HG02885 (cell line): ENCODE measurements at regions not wholly inside any gene's neighbourhood (a gene's known extent, or its start where the extent isn't known, plus 50 kb on each side); places are given as distances from the start of the nearest gene placed in this dataset.
A peak's percentile ranks its signal among the peaks of the same experiment; 100 is the strongest.

Experiments
- ATAC-seq: cut with Tn5 transposase; IDR thresholded peaks from one replicate; pipeline ENCODE4 v1.9.1; 2021; ENCODE audit warnings: mild to moderate bottlenecking; ENCODE audit not compliant: unreplicated experiment, poor library complexity

DNA sequence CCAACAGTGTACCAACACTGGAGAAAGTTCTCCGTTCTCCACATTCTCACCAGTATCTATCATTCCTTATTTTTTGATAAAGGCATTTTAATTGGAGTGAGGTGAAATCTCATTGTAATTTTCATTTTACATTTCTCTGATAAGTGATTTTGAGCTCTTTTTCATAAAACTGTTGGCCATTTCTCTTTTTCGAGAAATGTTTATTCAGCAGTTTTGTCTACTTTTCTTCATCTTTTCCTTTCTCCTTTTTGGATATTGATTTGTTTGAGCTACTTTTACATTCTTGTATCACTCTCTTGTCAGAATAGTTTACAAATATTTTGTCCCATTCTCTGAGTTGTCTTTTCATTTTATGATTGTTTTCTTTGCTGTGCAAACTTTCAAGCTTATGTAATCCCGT, 555.2 kb downstream of the COL12A1 start:
- no peak for ATAC-seq

DNA sequence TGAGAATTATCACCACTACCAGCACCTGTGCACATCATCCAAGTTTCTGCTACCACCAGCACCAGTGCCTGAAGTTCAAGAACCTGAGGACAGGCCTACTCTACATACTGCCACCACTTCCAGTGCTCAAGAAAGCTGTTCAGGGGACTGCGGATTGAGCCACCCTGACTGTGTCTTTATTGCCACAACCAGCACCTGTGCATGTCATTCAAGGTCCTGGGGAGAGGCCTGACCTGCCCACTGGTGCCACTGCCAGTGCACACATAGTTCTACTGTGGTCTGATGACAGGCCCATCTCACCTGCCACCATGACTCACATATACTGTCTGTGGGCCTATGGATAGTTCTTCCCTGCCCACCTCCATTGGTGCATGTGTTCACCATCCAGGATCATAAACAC, 559.4 kb downstream of the COL12A1 start:
- ATAC-seq: no peak

DNA sequence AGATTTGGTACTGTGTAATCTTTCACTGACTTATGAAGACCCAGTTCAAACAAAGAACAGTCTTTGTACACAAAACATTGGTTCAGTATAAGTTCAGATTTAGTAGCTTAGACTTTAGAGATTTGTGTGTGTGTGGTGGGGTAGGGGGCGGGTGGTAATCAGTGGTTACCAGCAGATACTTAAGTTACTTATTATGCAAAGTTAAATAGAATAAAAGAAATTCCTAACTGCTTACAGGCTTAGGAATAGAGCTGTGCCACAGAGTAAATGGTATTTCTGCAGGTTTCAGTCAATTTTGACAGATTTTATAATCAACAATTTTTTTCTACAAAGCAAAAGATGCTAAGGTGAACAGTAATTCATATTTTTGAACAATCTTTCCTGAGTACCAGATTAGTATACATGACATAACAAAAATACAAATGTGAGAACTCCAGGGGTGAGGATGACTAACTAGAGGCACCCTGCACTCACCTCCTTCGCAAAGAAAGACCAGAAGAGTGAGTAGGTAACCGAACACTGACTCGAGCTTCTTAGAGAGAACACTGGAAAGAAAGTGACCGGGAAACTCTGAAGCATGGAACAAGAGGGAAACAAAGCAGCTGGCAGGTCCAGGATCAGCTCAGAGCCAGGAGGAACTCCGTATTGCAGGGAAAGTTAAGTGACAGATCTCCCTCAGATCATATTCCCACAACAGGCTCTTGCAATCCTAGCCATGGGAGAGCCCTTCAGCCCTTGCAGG, 560.6 kb downstream of the COL12A1 start:
- no peak for ATAC-seq

DNA sequence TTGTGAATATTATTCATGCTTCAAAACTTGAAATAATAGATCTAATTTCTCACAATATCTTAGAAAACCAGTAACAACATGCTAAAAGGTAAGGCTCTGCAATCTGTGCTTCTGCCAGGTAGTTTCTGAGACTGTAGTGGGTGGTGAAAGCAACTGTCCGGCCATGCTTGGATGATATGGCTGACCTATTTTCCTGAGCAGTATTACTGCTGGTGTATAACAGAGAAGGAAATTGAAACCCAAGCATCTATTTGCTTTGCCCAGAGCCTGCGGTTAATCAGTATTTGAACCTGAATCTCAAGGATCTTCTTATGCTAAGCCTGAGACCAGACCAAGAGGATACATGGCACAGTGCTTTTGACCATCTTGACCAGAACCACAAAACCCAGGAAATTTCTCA, 563.8 kb downstream of the COL12A1 start:
- ATAC-seq: no peak

DNA sequence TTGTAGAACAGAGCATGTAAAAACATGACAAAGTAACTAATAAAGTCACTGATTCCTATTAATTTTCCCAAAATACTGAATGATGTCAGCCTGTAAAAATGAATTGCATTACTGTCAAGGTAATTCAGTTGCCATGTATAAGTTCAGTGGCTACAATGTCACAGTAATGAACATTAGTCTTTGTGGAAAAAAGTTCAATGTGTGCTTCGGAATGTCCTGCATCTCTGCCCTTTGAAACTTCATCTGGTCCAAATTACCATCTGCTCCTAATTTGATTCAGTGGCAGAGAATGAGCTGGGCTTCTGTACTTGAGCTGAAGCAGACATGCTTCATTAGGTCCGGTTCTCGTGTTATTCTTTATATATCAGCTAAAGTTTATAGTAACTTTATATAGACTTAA, 567.4 kb downstream of the COL12A1 start:
- ATAC-seq: no peak

DNA sequence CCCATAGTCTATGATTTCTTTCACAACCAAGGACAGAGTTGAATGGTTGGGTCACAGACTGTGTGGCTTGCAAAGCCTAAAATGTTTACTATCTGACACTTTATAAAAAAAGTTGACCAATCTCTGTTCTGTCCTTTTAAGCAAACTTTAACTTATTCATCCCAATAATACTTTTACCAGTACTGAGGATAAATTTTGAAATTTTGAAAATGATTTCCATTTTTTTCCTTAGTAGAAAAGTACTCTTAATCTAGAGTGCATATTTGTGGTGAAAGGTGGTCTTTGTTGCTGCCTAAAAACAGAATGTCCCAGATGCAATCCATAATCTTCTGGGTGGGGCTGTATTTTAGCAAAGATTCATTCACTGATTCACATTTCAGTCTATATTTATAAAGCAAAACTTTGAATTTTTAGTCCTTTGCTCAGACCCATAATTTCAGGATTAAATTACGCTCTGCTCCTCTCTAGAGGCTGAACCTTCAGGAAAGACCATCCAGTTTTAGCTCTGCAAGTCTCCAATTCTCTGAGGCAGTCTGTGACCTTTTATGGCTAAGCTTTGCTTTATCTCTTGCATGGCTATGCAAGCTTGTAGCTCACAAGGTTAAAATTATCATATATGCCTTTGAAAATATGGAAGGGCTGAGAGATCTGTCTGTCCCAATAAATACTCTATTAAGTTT, 573.5 kb downstream of the COL12A1 start:
- no peak for ATAC-seq

DNA sequence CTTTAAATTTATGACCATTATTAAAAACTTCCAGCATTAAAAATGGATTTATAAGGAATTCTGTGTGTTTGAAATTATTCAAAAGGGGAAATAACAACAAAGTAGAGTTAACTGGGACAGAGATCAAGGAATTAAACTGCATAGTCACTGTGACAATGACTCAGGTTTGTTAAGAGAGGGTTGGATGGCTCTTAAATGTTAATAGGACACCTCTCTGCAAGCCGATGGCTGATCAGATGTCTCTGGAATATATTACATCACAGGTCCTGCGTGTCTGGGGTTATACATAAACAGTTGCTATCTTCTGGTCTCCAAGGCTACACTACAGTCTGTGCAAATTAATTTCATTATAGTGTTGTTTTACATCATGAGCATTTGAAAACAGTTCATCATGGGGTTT, 574.3 kb downstream of the COL12A1 start:
- ATAC-seq: no peak

DNA sequence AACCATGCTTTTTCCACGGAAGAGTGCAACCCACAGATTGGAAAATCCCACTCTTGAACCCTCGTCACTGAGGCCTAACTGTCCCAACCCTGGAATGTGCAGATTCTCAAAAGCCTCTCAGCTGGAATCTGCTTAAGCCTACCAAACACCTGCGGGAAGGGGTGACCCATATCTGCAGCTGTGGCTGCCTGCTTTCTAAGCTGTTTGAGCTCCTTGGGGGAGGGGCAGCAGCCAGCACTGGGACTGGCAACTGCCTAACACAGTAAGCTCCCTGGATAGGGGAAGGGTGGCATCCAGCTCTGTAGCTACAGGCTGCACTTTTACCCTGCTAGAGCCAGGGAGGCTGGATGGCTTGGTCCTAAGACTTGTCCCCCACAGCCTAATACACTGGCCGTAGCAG, 579.6 kb downstream of the COL12A1 start:
- ATAC-seq: no peak

DNA sequence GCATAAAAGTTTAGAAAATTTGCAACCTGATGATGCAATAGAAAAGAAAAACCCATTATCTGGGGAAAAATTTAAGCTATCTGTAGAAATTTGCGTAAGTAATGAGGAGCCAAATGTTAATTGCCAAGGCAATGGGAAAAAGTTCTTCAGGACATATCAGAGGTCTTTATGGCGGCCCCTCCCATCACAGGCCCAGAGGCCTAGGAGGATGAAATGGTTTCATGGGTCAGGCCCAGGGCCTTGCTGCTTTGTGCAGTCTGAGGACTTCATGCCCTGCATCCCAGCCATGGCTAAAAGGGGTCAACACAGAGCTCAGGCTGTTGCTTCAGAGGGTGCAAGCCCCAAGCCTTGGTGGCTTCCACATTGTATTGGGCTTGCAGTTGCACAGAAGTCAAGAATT, 582.8 kb downstream of the COL12A1 start:
- ATAC-seq: no peak

DNA sequence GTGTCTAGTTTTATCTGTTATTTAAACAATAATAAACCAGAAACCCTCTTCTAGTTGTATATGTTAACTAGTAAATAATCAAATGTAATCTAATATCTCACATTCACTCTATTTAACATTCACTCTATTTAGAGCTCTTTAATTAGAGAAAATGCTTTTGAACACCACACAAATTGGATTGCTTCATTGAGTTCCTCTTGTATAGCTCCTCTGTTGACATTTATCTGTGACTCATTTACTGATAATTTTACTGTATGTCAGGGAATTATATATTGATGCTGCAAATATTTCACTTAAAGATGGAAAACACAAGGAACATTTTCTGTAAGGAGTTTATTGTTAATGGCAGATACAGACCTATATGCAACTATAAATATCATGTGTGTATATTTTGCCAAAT, 594.6 kb downstream of the COL12A1 start:
- ATAC-seq: no peak

DNA sequence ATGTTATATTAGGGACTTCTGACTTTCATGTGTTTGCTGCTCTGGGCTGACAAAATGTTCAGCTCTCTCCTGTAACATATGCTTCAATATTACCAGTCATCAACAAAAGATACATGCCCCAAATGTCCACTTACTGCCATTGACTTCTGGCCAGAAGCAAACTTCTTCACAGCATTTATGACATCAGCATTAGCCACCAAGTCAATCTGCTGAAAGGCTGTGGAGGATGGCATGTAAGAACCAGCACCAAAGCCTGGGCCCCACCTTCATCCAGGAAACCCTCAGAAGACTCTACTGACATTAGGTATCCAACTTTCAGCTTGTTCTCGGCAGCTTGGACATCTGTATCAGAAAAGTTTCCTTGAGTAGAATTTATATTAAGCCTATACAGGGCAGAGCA, 595.5 kb downstream of the COL12A1 start:
- no peak for ATAC-seq

DNA sequence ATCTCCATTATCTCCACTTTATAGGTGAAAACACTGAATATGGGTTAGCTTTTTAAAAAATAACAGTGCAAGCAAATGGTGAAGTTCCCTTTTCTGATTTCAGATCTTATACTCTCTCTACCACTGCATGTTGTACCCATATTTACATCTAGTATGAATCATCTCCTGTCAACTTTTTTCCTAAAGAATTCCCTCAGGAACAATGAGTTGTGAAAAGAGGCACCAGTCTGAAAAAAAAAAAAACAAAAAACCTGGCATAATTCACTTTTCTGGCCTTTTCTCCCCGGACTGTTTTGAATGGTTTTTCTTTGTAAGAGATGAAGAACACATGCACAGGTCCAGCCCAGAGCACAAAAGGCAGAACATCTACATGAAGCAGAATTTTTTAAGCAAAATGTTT, 596.0 kb downstream of the COL12A1 start:
- ATAC-seq: no peak

DNA sequence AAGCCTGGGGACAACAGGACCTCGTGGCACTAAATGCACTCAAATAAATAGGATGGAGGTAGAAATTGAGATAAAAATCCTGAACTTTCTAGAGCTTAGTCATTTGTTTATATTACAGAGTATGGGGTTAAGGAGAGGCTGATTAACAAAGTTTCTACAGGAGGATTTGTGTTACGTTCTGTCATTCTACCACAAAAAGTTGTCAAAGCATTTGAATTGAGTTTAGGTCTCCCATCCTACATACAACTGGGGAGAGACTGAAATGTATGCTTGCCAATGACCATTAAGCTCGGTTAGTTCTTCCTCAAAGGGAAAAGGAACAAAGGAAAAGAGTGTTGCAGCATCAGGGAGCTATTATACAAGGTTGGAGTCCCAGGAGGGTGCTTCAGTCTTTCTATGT, 597.9 kb downstream of the COL12A1 start:
- ATAC-seq: no peak

DNA sequence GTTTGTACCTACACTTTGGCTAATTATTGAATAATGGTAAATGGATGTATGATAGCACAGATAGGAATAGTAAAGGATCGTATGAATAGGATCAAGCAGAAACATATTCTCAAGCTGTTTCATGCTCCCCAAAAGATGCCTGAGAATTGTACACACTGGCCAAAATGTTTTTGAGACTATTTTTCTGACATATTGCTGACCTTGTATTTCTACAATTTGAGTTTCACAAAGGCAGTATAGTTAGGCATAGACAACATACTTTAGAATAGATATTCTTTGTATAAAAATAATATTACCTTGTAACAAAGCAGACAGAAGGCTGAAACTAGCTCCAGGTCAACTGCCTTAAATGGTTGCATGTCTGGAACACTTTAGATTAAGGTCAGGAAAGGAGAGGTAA, 598.4 kb downstream of the COL12A1 start:
- no peak for ATAC-seq

DNA sequence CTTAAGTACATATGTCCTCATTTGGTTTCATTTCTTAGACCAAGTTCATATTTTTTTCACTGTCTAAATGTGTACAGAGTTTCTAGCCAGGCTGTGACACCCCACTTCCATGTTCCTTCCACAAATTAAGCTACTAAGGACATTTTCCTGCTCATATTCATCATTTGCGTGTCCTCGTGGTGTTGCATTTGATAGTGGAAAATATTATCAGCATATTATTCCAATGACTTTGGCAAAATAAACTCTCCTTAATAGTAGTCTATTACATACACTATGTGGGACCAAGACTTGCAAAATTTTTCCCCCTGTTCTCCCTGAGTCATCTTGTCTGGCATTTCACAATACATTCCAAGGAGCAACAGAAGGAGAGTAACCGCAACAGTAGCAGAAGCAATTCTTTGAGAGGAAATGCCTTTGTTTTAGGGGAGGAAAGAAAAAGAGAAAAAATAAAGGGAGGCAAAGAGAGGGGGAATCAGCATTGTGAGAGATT, 599.2 kb downstream of the COL12A1 start:
- ATAC-seq: no peak

DNA sequence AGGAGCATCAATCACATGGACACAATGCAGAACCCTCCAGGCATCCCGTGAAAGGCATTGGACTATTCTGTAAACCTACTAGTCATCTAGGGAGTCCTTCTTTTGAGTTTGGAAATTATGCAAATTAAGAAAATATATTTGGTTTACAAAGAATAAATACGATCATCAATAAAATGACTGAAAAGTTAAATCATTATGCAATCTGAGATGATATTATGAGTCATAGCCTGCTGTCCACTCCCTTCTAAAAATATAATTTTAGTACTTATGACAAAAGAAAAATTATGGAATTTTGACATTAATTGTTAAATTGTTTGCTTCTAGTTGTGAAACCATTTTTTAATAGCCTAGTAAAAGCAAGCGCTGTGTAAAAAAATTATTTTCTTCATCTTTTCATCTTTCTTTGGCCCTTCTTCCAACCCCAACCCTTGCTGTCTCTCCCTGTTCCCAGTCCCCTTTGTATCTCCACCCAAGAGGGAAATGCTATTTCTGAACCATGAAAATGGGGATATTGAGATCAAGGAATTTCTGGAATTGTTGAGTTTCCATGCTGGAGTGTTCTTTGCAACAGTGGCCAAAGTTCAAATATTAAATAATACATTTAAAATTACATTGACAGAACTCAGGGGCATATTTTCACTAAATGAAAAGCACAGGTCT, 599.8 kb downstream of the COL12A1 start:
- ATAC-seq: no peak

DNA sequence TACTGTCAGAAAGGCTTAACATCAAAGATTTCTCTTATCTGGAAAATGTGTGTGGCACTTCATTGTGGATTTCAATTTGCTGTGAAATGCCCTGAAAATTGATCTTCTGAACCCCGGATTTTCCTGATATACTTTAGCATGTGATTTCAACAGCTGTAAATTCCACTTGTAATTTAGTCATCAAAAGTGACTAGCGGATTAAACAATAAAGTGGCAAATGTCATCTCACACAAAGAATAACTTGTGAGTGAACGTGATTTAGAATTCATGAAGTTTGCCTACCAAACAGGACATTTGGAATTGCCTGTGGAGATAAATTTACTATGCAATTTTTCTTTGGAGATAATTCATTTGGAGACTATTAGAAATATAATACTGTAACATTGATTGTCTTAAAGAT, 601.6 kb downstream of the COL12A1 start:
- no peak for ATAC-seq

DNA sequence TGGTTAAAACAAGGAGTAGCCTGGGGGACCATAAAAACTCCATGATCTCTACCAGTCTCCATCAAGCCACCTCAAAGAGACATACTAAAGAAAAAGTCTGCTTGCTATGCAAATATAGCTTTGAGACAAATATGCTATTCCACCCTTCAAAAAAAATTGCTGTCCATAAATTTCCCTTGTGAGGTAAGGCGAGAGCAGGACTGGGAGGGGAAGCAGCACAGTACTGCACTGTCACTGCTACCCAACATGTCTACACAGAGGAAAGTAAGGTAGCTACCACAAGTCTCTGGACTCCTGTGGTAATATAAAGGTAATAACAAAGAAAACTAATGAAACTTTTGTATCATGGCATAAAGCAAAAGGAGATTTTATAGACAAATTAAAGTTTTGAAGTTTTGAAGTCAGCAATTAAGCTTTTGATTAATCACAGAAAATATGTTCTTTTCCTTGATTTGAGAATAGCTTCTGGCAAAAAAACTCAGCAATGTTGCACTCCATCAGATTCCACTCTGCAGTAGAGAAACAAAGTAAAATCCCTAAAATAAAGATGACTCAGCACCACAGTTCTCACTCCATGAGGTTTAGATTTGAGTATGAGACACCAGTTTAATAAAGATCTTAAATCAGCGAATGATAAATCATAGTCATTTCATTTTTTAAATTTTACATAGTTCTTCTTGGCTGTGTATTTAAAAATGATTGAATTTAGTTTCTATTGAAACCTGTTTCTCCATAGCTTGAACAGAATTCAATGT, 602.4 kb downstream of the COL12A1 start:
- no peak for ATAC-seq

DNA sequence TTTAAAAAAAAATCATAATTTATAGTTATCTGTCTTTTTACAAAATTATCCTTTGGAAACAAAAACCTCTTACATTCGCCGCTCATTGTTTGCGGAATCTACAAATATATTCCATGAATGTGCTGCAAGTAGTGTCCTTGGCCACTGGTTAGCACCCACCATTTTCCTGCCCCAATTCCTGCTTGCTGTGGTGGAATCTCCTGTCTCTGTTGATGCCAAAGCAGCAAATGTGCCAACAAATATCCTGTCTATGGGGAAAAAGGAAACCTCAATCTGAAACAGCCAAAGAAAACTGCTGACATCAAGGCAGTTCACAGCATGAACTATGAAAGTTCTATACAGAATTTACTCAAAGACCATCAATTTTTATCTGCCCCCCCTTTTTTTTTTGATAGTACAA, 603.6 kb downstream of the COL12A1 start:
- ATAC-seq: no peak

DNA sequence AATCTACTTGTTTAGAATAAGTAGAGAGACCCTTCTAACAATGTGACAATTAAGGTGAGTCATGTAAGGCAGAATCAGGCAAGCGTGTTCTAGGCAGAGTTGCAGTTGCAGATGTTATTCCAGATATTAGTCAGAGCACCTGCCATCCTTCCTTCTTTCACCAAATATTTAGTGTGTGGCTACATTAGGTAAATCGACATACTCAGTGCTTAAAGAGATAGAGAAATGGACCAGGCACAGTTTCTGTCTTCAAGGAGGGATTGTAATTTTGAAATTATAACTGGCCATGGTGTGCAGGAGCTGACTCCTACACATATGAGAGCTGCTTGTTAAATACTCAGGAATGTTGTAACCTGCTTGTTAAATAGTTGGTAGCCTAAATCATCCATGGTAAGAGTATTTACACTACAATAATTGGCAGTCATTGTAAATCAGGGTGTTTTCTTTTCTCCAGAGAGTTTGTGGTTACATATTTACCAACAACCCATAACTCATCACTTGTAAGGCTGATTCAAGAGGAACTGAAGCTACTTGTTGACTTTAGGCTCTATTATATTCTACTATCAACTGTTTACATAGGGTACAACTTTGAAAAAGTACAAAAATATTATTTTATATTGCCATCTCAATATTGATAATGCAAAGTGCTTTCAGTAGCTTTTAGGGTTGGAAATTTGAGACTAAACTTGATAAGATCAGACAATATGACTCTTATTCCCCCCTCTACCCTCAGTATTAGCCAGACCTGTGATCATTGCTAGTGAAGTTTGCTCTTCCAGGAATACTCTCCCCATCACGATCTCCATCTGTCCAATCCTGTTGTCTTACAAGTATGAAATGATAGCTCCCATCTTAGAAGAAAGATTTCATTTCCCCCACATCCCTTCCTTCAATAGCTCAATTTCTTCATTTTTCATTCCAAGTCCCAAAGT, 607.1 kb downstream of the COL12A1 start:
- ATAC-seq: peak; percentile 96
